ENCODE measurements at regions not wholly inside any gene's neighbourhood (a gene's known extent, or its start where the extent isn't known, plus 50 kb on each side); places are given as distances from the start of the nearest gene placed in this dataset.
A peak's percentile ranks its signal among the peaks of the same experiment; 100 is the strongest.

DNA sequence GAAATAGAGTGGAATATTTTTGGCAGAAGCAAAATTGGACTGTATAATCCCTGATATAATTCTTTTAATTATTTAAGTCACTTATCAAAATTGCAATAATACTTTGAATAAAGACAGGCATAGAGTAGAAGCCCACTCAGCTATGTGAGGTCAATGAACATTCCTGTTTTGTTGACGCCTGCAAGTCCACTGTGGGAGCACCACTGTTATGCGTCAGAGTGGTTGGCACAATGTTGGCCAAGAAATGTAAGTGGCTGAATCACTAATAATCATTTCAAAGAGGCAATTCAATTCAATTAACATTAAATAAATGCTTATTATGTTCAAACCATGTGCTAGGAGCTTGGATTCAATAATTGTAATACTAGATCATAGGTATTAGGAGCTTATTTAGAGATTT is 221.0 kb downstream of the SPCS3 start:
- no peak for DNase-seq (ENCODE audit: low read depth, low spot score)
- TF ChIP-seq, protein P1, sequence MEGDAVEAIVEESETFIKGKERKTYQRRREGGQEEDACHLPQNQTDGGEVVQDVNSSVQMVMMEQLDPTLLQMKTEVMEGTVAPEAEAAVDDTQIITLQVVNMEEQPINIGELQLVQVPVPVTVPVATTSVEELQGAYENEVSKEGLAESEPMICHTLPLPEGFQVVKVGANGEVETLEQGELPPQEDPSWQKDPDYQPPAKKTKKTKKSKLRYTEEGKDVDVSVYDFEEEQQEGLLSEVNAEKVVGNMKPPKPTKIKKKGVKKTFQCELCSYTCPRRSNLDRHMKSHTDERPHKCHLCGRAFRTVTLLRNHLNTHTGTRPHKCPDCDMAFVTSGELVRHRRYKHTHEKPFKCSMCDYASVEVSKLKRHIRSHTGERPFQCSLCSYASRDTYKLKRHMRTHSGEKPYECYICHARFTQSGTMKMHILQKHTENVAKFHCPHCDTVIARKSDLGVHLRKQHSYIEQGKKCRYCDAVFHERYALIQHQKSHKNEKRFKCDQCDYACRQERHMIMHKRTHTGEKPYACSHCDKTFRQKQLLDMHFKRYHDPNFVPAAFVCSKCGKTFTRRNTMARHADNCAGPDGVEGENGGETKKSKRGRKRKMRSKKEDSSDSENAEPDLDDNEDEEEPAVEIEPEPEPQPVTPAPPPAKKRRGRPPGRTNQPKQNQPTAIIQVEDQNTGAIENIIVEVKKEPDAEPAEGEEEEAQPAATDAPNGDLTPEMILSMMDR (IDR thresholded peaks at IDR 0.05; ENCODE audit: low read depth, low read length): no peak
- ChIA-PET CTCF (interaction anchor here (1.1 kb wide), 1 partner anchor 8 kb away, joined by 3 read pairs; no protein-coding TSS in a partner anchor), POLR2A (interaction anchor here (0.7 kb wide), 1 partner anchor 437 kb away, joined by 7 read pairs; no protein-coding TSS in a partner anchor)
- Histone ChIP-seq H3K27me3 (ENCODE audit: control insufficient read depth, insufficient read depth, low read length) (no peaks in the 10 kb centered on the region), H3K9me3 (ENCODE audit: control insufficient read depth, insufficient read depth, low read length) (no peaks in the 10 kb centered on the region), H3K4me3 (ENCODE audit: low read depth, low read length) (no peak overlapping the region), H3K27ac (ENCODE audit: low read depth, low read length) (no peak overlapping the region)

DNA sequence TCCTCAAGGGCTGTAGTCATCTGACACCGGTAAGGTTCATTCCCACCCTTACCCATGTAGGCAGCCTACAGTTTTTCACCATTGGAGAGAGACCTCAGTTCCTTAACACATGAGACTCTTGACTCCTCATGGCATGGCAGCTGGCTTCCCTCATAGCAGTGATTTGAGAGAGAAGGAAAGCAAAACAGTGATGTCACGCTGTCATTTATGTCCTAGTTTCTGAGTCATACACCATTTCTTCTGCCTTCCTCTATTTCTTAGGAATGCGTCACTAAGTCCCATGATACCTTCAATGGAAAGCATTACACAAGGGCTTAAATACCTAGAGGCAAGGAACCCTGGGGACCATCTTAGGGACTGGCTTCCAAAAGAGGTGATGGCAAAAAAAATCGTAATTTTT is 226.1 kb downstream of the SPCS3 start:
- no peak for DNase-seq (ENCODE audit: low read depth, low spot score)
- no peak overlapping the region for H3K27ac ChIP-seq (ENCODE audit: low read depth, low read length)
- ChIA-PET POLR2A (no interaction called here), CTCF (no interaction called here)
- H3K4me3 ChIP-seq (ENCODE audit: low read depth, low read length): no peak overlapping the region
- no peaks in the 10 kb centered on the region for H3K27me3 ChIP-seq (ENCODE audit: control insufficient read depth, insufficient read depth, low read length)
- H3K9me3 ChIP-seq (ENCODE audit: control insufficient read depth, insufficient read depth, low read length): no peaks in the 10 kb centered on the region
- TF ChIP-seq, protein P1 (IDR thresholded peaks at IDR 0.05; ENCODE audit: low read depth, low read length): no peak

DNA sequence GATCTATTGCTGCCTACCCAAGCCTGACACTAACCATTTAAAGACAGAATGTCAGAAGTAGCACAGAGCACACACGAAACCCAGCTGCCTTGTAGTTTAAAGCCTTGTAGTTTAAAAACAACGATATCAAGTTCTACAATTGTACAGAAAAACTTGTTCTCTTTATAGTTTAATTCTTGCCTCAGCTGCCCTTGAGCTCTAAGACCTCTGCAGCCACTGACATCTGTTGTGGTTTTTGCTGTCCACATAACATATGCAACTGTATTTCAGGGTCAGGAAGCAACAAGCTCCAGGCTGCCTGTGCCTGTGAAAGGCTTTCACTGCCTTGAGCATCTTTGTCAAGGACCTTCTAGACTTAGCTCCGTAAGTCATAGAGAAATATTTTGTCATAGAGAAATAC is 227.2 kb downstream of the SPCS3 start:
- ChIA-PET POLR2A (no interaction called here), CTCF (no interaction called here)
- Histone ChIP-seq H3K4me3 (ENCODE audit: low read depth, low read length) (no peak overlapping the region), H3K27ac (ENCODE audit: low read depth, low read length) (no peak overlapping the region), H3K27me3 (ENCODE audit: control insufficient read depth, insufficient read depth, low read length) (no peaks in the 10 kb centered on the region), H3K9me3 (ENCODE audit: control insufficient read depth, insufficient read depth, low read length) (no peaks in the 10 kb centered on the region)
- peak; percentile 82 for DNase-seq (ENCODE audit: low read depth, low spot score)
- TF ChIP-seq, protein P1 (IDR thresholded peaks at IDR 0.05; ENCODE audit: low read depth, low read length): no peak

DNA sequence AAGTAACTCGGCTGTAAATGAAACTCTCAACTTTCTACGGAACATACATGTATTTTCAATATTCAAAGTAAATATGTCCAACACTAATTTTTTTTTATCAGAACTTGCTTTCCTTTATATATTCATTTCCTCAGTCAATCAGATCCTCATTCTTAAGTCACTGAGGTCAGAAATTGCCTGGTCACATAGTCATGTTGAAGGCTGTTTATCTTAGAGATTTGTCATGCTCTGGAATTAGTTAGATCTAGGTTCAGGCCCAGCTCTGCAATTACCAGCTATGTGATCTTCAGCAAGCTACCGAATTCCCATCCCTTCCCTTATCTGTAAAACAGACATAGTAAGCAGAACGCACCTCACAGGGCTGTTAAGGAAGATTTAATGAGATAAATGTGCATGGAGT is 228.8 kb downstream of the SPCS3 start:
- Histone ChIP-seq H3K4me3 (ENCODE audit: low read depth, low read length) (no peak overlapping the region), H3K9me3 (ENCODE audit: control insufficient read depth, insufficient read depth, low read length) (no peaks in the 10 kb centered on the region), H3K27ac (ENCODE audit: low read depth, low read length) (no peak overlapping the region), H3K27me3 (ENCODE audit: control insufficient read depth, insufficient read depth, low read length) (no peaks in the 10 kb centered on the region)
- no peak for DNase-seq (ENCODE audit: low read depth, low spot score)
- POLR2A ChIA-PET: no interaction called here
- CTCF ChIA-PET: interaction anchor here (0.9 kb wide), 1 partner anchor 12 kb away, joined by 3 read pairs; no protein-coding TSS in a partner anchor
- TF ChIP-seq, protein P1 (IDR thresholded peaks at IDR 0.05; ENCODE audit: low read depth, low read length): no peak

DNA sequence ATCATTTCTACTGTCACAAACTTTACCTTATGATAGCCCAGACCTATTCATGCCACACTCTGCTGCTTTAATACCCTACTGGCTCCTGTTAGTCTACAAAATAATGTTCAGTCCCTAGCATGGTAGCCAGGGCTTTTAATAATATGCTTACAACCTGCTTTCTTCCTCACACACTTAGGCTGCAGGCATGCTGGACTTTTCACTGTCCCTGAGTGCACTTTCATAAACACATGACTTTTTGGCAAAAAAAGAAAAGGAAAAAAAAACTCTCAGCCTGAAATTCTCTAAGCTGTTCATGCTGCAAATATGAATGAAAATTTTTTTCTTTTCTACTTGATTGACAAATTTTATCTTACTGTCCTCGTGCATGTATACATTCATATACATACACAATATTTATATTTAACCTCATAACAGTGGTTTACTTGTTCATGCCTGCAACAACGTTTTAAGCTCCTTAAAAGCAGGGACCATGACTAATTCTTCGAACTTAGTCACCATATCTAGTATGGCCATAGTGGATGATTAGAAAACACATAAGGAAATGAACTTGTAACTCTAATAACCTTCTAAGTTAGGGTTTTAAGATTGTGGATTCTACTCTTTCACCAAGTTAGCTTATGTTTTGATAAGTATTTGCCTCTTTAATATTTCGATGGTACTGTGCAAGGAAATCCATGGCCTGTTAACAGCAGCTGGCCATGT is 229.5 kb downstream of the SPCS3 start:
- POLR2A ChIA-PET: no interaction called here
- H3K4me3 ChIP-seq (ENCODE audit: low read depth, low read length): no peak overlapping the region
- no peak overlapping the region for H3K27ac ChIP-seq (ENCODE audit: low read depth, low read length)
- peaks cover under 1% of the 10 kb centered on the region; the same call in 1 of the 2 replicates for H3K9me3 ChIP-seq (ENCODE audit: control insufficient read depth, insufficient read depth, low read length)
- TF ChIP-seq, protein P1 (IDR thresholded peaks at IDR 0.05; ENCODE audit: low read depth, low read length): no peak
- CTCF ChIA-PET: interaction anchor here (0.6 kb wide), 1 partner anchor 45 kb away, joined by 3 read pairs; no protein-coding TSS in a partner anchor
- no peak for DNase-seq (ENCODE audit: low read depth, low spot score)
- no peaks in the 10 kb centered on the region for H3K27me3 ChIP-seq (ENCODE audit: control insufficient read depth, insufficient read depth, low read length)

All from AG04450 (cell line).